WTC11 (cell line): ENCODE measurements at regions not wholly inside any gene's neighbourhood (a gene's known extent, or its start where the extent isn't known, plus 50 kb on each side); places are given as distances from the start of the nearest gene placed in this dataset.

Experiments used
- HMGXB4 ChIP-seq: sonication (generic); formaldehyde crosslinking; IDR thresholded peaks from 2 replicates; pipeline ENCODE4 v1.8.1; 2023; ENCODE audit warnings: mild to moderate bottlenecking, moderate library complexity, missing genetic modification reagents
- JUN ChIP-seq: sonication (generic); formaldehyde crosslinking; IDR thresholded peaks from 2 replicates; pipeline ENCODE4 v1.8.0; 2023; ENCODE audit warnings: mild to moderate bottlenecking, missing genetic modification reagents
- NR1H2 ChIP-seq: sonication (generic); formaldehyde crosslinking; IDR thresholded peaks from 2 replicates; pipeline ENCODE4 v1.9.0; 2021; ENCODE audit warnings: mild to moderate bottlenecking, moderate library complexity, missing genetic modification reagents
- PRRX2 ChIP-seq: fragments of 250-450 bp; sonication (Bioruptor Pico); IDR thresholded peaks from 2 replicates; pipeline ENCODE4 v1.8.0; 2021; ENCODE audit warnings: mild to moderate bottlenecking
- TEAD4 ChIP-seq: sonication (generic); formaldehyde crosslinking; IDR thresholded peaks from 2 replicates; pipeline ENCODE4 v1.8.0; 2022; ENCODE audit warnings: mild to moderate bottlenecking, missing genetic modification reagents
- TF ChIP-seq, protein P1 (sequence below): fragments of 200-600 bp; IDR thresholded peaks from 2 replicates; pipeline ENCODE4 v1.8.0; 2022; ENCODE audit warnings: antibody characterized with exemption

DNA sequence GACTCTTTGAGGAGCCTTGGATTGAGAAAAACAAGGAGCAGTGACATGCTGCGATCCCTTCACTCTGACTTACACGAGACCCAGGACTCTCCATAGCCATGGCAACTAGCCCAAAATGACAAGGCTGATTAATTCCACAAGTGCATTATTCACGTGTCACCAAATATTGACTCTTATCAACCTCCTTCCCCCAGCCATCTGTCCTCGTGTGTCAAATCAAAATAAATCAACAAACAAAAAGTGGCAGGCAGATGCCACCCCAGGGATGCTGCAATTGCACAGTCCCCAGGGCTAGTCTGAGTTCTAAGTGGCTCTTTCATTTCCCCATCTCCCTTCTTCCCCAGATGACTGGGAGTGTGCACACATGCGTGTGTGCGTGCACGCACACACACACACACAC is 104.9 kb downstream of the AQP9 start:
- TF ChIP-seq HMGXB4 (CRISPR knock-in tag): no peak
- no peak for TF ChIP-seq NR1H2 (CRISPR knock-in tag)
- TF ChIP-seq JUN (CRISPR knock-in tag): no peak
- TF ChIP-seq, protein P1, sequence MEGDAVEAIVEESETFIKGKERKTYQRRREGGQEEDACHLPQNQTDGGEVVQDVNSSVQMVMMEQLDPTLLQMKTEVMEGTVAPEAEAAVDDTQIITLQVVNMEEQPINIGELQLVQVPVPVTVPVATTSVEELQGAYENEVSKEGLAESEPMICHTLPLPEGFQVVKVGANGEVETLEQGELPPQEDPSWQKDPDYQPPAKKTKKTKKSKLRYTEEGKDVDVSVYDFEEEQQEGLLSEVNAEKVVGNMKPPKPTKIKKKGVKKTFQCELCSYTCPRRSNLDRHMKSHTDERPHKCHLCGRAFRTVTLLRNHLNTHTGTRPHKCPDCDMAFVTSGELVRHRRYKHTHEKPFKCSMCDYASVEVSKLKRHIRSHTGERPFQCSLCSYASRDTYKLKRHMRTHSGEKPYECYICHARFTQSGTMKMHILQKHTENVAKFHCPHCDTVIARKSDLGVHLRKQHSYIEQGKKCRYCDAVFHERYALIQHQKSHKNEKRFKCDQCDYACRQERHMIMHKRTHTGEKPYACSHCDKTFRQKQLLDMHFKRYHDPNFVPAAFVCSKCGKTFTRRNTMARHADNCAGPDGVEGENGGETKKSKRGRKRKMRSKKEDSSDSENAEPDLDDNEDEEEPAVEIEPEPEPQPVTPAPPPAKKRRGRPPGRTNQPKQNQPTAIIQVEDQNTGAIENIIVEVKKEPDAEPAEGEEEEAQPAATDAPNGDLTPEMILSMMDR: no peak
- no peak for TF ChIP-seq TEAD4 (CRISPR knock-in tag)
- TF ChIP-seq PRRX2: no peak
